ENCODE measurements at regions not wholly inside any gene's neighbourhood (a gene's known extent, or its start where the extent isn't known, plus 50 kb on each side); places are given as distances from the start of the nearest gene placed in this dataset.

GRCh38 chr6:80969439-80969838 is 783.0 kb downstream of the TENT5A start (continued):
- no peak for TF ChIP-seq TEAD4 (IDR thresholded peaks at IDR 0.05; ENCODE audit: borderline replicate concordance, insufficient read depth)

- TF ChIP-seq RAD21 (IDR thresholded peaks at IDR 0.05; ENCODE audit: low read length): no peak
- TF ChIP-seq CTCF (IDR thresholded peaks at IDR 0.05): no peak
- TF ChIP-seq MXI1 (IDR thresholded peaks at IDR 0.05; ENCODE audit: low read depth, low read length): no peak
- TF ChIP-seq IRF3 (IDR thresholded peaks at IDR 0.05; ENCODE audit: low read depth, low read length): no peak
- TF ChIP-seq CHD2 (IDR thresholded peaks at IDR 0.05; ENCODE audit: low read length, partially characterized antibody): no peak
- TF ChIP-seq MAX (IDR thresholded peaks at IDR 0.05; ENCODE audit: low read depth): no peak
- POLR2A ChIA-PET: no interaction called here
- no peak overlapping the region for H3K4me2 ChIP-seq
- H3K36me3 ChIP-seq (replicated peaks in 1 of 2; ENCODE audit: control insufficient read depth in 1 of 2, insufficient read depth in 2 of 2, low read length in 1 of 2): no peaks in the 10 kb centered on the region
- H3F3A ChIP-seq (replicated peaks; ENCODE audit: insufficient read depth): no peaks in the 10 kb centered on the region
- H2AFZ ChIP-seq (ENCODE audit: low read depth): no peak overlapping the region
- H3K9me2 ChIP-seq: no peaks in the 10 kb centered on the region
- WGBS (ENCODE audit: low lambda C conversion rate): 20% methylated on average over 1 of the region's 1 CpG
- no peaks in the 10 kb centered on the region; a peak in 1 of 4 replicates for H3K4me1 ChIP-seq (ENCODE audit: control insufficient read depth in 1 of 2, insufficient read depth in 2 of 2, low read depth in 1 of 2, low read length in 1 of 2)
- no peak for DNase-seq
- H3K9me3 ChIP-seq: no peaks in the 10 kb centered on the region
- no peak overlapping the region for H3K27ac ChIP-seq (ENCODE audit: low read depth in 2 of 2, low read length in 1 of 2)
- no peaks in the 10 kb centered on the region for H3K79me2 ChIP-seq (ENCODE audit: insufficient read depth)
- no peaks in the 10 kb centered on the region for H4K20me1 ChIP-seq (ENCODE audit: insufficient read depth)
- no peak overlapping the region for H3K9ac ChIP-seq
- CTCF ChIA-PET: no interaction called here
- no peaks in the 10 kb centered on the region for H3K27me3 ChIP-seq (ENCODE audit: insufficient read depth)
- no peak overlapping the region for H3K4me3 ChIP-seq (ENCODE audit: low read depth in 2 of 2, low read length in 1 of 2)
Observed at GRCh38 chr6:80967609-80968008, 784.9 kb downstream of the TENT5A start.

- POLR2A ChIA-PET: no interaction called here
- no peak for TF ChIP-seq ZBTB33 (IDR thresholded peaks at IDR 0.05; ENCODE audit: borderline replicate concordance, low read depth)
- TF ChIP-seq EZH2phosphoT487 (IDR thresholded peaks at IDR 0.05; ENCODE audit: borderline replicate concordance, low read depth): no peak
- TF ChIP-seq REST (IDR thresholded peaks at IDR 0.05; ENCODE audit: low read depth, low read length): no peak
- TF ChIP-seq SMC3 (IDR thresholded peaks at IDR 0.05; ENCODE audit: low read depth, low read length): no peak
- no peak for TF ChIP-seq MXI1 (IDR thresholded peaks at IDR 0.05; ENCODE audit: low read depth, low read length)
- TF ChIP-seq EP300 (IDR thresholded peaks at IDR 0.05; ENCODE audit: borderline replicate concordance in 1 of 2, low read depth in 1 of 2, low read length in 1 of 2): no peak
- TF ChIP-seq YY1 (IDR thresholded peaks at IDR 0.05; ENCODE audit: low read depth): no peak
- no peak for TF ChIP-seq IRF3 (IDR thresholded peaks at IDR 0.05; ENCODE audit: low read depth, low read length)
- TF ChIP-seq GATA2 (CRISPR knock-in tag; IDR thresholded peaks at IDR 0.05): no peak
- TF ChIP-seq NRF1 (IDR thresholded peaks at IDR 0.05; ENCODE audit: low read depth, low read length): no peak
Observed at GRCh38 chr6:80962382-80962781, 790.1 kb downstream of the TENT5A start.

More at GRCh38 chr6:80962382-80962781, 790.1 kb downstream of the TENT5A start:
- H3K27me3 ChIP-seq (ENCODE audit: insufficient read depth): no peaks in the 10 kb centered on the region
- H3F3A ChIP-seq (replicated peaks; ENCODE audit: insufficient read depth): no peaks in the 10 kb centered on the region
- H3K9me2 ChIP-seq: no peaks in the 10 kb centered on the region
- H3K27ac ChIP-seq (ENCODE audit: low read depth in 2 of 2, low read length in 1 of 2): no peak overlapping the region
- no peak overlapping the region for H2AFZ ChIP-seq (ENCODE audit: low read depth)
- no peak overlapping the region for H3K9ac ChIP-seq
- H3K4me2 ChIP-seq: no peak overlapping the region
- H3K79me2 ChIP-seq (ENCODE audit: insufficient read depth): no peaks in the 10 kb centered on the region
- H3K4me3 ChIP-seq (ENCODE audit: low read depth in 2 of 2, low read length in 1 of 2): no peak overlapping the region
- no peaks in the 10 kb centered on the region for H3K36me3 ChIP-seq (replicated peaks in 1 of 2; ENCODE audit: control insufficient read depth in 1 of 2, insufficient read depth in 2 of 2, low read length in 1 of 2)
- DNase-seq: no peak
- no peaks in the 10 kb centered on the region; the same call in 1 of the 2 replicates for H3K9me3 ChIP-seq
- no peaks in the 10 kb centered on the region for H4K20me1 ChIP-seq (ENCODE audit: insufficient read depth)
- peaks cover 0 to 3% of the 10 kb centered on the region in 2 experiments; a peak in 2 of 4 replicates for H3K4me1 ChIP-seq (ENCODE audit: control insufficient read depth in 1 of 2, insufficient read depth in 2 of 2, low read depth in 1 of 2, low read length in 1 of 2)
- CTCF ChIA-PET: no interaction called here
